ENCODE measurements at regions not wholly inside any gene's neighbourhood (a gene's known extent, or its start where the extent isn't known, plus 50 kb on each side); places are given as distances from the start of the nearest gene placed in this dataset.
A peak's percentile ranks its signal among the peaks of the same experiment; 100 is the strongest.

DNA sequence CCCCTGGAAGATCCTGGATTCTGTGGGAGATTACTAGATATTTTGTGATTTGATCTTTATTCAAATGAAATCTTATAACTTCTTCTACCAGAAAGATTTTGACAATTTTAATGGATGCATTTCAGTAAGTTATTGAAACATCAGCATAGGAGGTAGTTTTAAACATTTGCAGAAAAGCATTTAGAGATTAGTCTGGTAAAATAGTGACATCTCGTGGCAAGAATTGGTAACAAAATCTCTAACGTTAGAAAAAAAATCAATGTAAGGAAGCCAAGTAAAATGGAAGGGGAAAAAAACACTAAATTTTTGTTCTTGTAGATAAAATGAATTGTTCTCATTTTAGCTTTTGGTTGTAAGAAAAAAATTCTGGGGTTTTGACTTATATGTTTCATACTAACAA lies 73.3 kb downstream of the TASL start:
- DNase-seq (ENCODE audit: low read depth, low spot score): peak; percentile 38
- no peak overlapping the region for H3K4me3 ChIP-seq (ENCODE audit: low read length)

DNA sequence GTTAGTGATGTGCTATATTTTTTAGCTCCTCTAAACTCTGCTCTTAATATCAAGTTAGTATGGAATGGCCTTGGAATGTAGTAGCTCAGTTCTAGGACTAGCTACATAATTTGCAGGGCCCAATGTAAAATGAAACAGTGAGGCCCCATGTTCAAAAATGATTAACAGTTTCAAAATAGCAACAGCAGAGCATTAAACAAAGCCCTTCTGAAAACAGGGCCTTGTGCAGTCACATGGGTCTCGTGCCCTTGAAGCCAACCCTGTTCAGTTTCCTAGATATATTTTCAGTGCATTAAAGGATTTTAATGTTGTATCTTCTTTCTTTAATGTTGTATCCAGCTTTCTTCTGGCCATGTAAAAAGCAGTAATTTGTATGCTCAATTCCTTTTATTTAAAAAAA lies 82.1 kb downstream of the TASL start:
- DNase-seq (ENCODE audit: low read depth, low spot score): no peak
- H3K4me3 ChIP-seq (ENCODE audit: low read length): no peak overlapping the region

DNA sequence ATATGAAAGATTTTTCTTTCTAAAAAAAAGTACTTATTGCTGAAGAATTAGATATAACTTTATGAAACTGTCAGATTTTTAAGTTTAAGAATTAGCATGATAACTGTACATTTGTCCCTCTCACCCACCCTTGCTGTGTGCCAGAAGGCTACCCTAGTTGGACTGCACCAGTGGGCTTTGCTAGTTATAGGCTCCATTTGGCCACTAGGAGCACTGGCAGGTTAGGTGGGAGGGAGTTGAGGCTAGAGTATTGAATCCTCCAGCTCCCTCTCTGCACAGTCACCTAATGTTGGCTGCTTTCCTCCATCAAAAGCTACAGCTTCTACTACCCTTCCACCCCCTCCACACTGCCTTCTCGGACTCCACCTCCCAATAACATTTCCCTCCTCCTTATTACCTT lies 84.2 kb downstream of the TASL start:
- DNase-seq (ENCODE audit: low read depth, low spot score): no peak
- H3K4me3 ChIP-seq (ENCODE audit: low read length): no peak overlapping the region

DNA sequence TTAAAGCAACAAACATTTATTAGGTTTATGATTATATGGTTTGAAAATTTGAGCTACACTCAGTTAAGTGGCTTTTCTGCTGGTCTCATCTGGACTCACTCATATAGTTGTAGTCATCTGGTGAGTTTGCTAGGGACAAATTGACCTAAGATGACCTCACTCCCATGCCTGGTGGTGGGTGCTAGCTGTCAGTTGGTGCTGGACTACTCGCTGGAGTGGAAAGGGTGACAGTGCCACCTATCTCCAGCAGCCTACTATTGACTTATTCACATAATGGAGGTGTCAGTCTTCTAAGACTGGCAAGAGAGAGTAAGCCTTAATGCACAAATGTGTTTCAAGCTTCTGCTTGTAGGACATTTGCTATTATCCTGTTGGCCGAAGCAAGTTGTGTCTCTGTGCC lies 88.2 kb downstream of the TASL start:
- no peak overlapping the region for H3K4me3 ChIP-seq (ENCODE audit: low read length)
- no peak for DNase-seq (ENCODE audit: low read depth, low spot score)

DNA sequence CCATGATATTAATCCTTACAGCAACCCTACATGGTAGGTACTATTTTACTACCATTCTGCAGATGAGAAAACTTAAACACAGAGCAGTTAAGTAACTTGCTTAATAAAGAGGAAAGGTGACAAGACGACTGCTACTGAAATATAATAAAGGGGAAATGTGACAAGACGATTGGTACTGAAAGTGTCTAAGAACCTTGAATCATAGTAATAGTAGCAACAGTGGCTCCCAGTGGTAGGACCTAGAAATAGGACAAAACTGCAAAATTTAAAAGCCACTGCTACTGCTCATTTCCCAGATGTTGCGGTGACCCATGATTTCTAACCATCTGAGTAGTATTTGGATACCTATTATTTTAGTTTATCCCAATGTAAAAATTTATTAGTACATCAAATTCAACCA lies 89.5 kb downstream of the TASL start:
- DNase-seq (ENCODE audit: low read depth, low spot score): no peak

DNA sequence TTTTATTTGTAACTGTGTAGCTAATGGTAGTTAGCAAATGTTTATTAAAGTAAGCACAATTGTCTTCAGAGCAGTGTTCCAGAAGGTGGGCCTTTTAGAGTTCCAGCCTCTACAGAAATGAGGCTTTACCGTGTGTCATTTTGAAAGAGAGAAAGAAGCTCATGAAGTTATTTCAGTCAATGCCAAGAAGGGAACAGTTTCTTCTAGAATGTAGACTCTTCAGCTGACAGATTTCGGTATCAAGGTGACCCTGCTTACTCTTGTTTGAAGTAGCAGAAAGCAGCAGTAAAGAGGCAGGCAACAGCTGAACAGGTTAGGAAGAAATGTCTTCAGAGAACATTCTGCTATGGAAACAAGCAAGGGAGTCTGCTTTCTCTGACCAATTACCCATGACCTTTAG lies 93.6 kb downstream of the TASL start:
- no peak overlapping the region for H3K4me3 ChIP-seq (ENCODE audit: low read length)
- DNase-seq (ENCODE audit: low read depth, low spot score): no peak

More for the DNA sequence above, 89.5 kb downstream of the TASL start:
- H3K4me3 ChIP-seq (ENCODE audit: low read length): no peak overlapping the region

DNA sequence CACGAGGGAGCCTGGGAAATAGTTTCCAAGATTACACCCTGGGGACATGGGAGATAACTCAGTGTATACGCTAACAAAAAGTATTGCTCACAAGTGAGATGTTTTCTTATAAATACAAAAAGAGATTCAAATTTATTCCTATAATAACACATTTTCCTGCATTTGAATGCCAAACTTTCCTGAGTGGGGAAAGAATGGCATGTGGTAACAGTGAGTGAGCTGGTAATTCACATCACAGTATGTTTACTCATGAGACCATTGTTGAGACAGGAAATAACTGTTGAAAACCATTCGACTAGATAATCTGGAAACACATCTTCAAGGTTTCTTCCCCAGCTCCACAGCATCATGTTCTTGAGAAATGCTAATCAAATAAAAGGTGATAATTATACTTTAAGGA lies 109.1 kb downstream of the TASL start:
- no peak for DNase-seq (ENCODE audit: low read depth, low spot score)

More for the DNA sequence above, 109.1 kb downstream of the TASL start:
- H3K4me3 ChIP-seq (ENCODE audit: low read length): no peak overlapping the region

Measured in Jurkat, Clone E6-1 (cell line).